NCI-H146 treated with DMSO at 0.1 percent for 48 hours (cell line): ENCODE measurements at regions not wholly inside any gene's neighbourhood (a gene's known extent, or its start where the extent isn't known, plus 50 kb on each side); places are given as distances from the start of the nearest gene placed in this dataset.
A peak's percentile ranks its signal among the peaks of the same experiment; 100 is the strongest.
"Not testable (repeated sequence)": the region's sequence is repeated elsewhere in the genome, so short reads cannot be mapped to it uniquely, and the experiment has no call there.

Source experiments
- DNase-seq: peaks from one replicate; lab custom pipeline; 2025; ENCODE audit not compliant: unreplicated experiment; lab: John Stamatoyannopoulos, UW

- no peak for DNase-seq
Measured at GRCh38 chrX:124690495-124690894, 344.1 kb downstream of the SH2D1A start.

- DNase-seq = no peak
Measured at GRCh38 chrX:124699876-124700275, 353.5 kb downstream of the SH2D1A start.

- DNase-seq = no peak
Measured at GRCh38 chrX:124717537-124717936, 371.2 kb downstream of the SH2D1A start.

GRCh38 chrX:124719060-124719459, 372.7 kb downstream of the SH2D1A start:
- DNase-seq = peak; percentile 99

GRCh38 chrX:124720532-124720931, 374.2 kb downstream of the SH2D1A start:
- DNase-seq = no peak

GRCh38 chrX:124725502-124725901, 379.1 kb downstream of the SH2D1A start:
- DNase-seq = no peak

GRCh38 chrX:124726292-124726691, 379.9 kb downstream of the SH2D1A start:
- no peak for DNase-seq

GRCh38 chrX:124726881-124727280, 380.5 kb downstream of the SH2D1A start:
- DNase-seq = peak; percentile 43

- peak; percentile 96 for DNase-seq
Measured at GRCh38 chrX:124736553-124737270, 390.3 kb downstream of the SH2D1A start.

- no peak for DNase-seq
Measured at GRCh38 chrX:124737771-124738170, 391.4 kb downstream of the SH2D1A start.

GRCh38 chrX:124747295-124747694, 400.9 kb downstream of the SH2D1A start:
- no peak for DNase-seq

GRCh38 chrX:124764354-124764753, 418.0 kb downstream of the SH2D1A start:
- DNase-seq = no peak

GRCh38 chrX:124769166-124769565, 422.8 kb downstream of the SH2D1A start:
- DNase-seq = no peak

GRCh38 chrX:124771292-124771691, 424.9 kb downstream of the SH2D1A start:
- no peak for DNase-seq

- not testable (repeated sequence) for DNase-seq
Measured at GRCh38 chrX:124788253-124788652, 441.9 kb downstream of the SH2D1A start.

GRCh38 chrX:124789874-124790273, 443.5 kb downstream of the SH2D1A start:
- DNase-seq = not testable (repeated sequence)

GRCh38 chrX:124791492-124792095, 445.2 kb downstream of the SH2D1A start:
- DNase-seq = no peak

- DNase-seq = no peak
Measured at GRCh38 chrX:124796989-124797388, 450.6 kb downstream of the SH2D1A start.

GRCh38 chrX:124804962-124805361, 458.6 kb downstream of the SH2D1A start:
- no peak for DNase-seq

GRCh38 chrX:124805486-124805885, 459.1 kb downstream of the SH2D1A start:
- DNase-seq = no peak

GRCh38 chrX:124814106-124814505, 467.7 kb downstream of the SH2D1A start:
- DNase-seq = no peak

- DNase-seq = no peak
Measured at GRCh38 chrX:124818033-124818432, 471.7 kb downstream of the SH2D1A start.

GRCh38 chrX:124818764-124819163, 472.4 kb downstream of the SH2D1A start:
- DNase-seq = no peak
